ENCODE measurements at regions not wholly inside any gene's neighbourhood (a gene's known extent, or its start where the extent isn't known, plus 50 kb on each side); places are given as distances from the start of the nearest gene placed in this dataset.

DNA sequence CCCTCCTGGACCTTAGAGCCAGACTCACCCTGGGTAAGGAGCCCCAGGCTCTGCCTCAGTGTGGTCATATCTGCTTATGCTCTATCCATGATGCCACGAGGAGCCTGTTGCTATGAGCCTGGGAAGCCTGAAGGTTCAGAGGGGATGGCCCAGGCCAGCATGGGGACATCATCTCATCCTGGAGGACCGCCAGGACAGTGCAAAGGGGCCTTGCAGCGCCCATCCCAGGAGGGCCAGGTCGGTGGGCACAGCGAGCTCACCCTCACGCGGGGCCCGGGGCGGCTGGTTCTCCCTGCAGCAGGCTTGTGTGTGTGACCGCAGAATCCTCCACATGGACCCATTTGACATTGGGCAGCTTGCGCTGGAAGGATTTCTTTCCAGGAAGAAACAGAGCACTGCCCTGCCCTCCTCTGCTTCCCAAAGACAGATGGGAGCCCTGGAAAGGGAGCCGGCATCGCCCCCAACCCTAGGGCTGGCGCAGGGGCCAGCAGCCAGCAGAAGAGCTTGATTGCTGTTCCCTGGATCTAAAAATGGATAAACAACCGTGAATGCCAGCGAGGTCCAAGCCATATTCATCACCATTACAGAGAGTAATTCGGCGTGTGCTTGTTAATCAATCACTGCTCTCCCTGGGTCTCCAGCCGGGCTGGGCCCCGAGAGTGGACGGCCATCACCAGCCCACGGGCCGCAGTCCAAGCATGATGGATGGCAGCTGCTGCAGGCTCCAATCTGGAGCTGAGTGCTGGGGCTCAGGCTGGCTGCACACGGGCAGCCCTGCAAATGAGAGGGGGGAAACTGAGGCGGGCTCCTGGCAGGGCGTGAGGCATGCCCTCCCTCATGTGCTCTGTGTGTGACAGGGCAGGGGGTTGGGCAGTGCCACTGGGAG is 739.7 kb downstream of the BRD1 start:
- WGBS, 4 donors: 36 to 52% (median 43%) methylated on average over 6 to 26 of the region's 26 CpGs
- Histone ChIP-seq H3K9me3 (replicated peaks in 1 of 3) (no peaks in the 10 kb centered on the region), H3K4me3 (no peak overlapping the region), H3K27me3 (peaks cover 7% of the 10 kb centered on the region), H3K36me3 (replicated peaks in 1 of 2) (no peaks in the 10 kb centered on the region), H3K4me1 (replicated peaks in 1 of 2) (no peaks in the 10 kb centered on the region), H3K27ac (no peak overlapping the region)
- intact Hi-C loops (cut with DNase I): no loop called here
- TF ChIP-seq, protein P1, sequence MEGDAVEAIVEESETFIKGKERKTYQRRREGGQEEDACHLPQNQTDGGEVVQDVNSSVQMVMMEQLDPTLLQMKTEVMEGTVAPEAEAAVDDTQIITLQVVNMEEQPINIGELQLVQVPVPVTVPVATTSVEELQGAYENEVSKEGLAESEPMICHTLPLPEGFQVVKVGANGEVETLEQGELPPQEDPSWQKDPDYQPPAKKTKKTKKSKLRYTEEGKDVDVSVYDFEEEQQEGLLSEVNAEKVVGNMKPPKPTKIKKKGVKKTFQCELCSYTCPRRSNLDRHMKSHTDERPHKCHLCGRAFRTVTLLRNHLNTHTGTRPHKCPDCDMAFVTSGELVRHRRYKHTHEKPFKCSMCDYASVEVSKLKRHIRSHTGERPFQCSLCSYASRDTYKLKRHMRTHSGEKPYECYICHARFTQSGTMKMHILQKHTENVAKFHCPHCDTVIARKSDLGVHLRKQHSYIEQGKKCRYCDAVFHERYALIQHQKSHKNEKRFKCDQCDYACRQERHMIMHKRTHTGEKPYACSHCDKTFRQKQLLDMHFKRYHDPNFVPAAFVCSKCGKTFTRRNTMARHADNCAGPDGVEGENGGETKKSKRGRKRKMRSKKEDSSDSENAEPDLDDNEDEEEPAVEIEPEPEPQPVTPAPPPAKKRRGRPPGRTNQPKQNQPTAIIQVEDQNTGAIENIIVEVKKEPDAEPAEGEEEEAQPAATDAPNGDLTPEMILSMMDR (IDR thresholded peaks at IDR 0.05): no peak
- no peak for TF ChIP-seq POLR2A (IDR thresholded peaks at IDR 0.05)
- DNase-seq: no peak

DNA sequence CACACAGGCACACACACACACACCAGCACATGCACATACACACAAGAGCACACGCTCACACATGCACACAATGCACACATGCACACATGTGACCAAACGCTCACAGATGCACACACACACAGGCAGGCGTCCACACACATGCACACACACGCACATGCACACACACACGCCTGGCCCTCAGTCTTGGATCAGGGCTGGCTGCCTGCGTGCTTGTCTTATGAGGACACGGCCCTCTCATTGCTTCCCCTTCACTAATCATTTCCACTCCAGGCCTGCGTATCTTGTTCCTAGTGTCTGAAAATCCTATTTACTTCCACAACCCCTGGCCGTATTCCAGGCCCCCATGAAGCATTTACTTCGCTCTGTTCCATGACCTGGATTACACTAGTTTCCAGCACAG is 740.5 kb downstream of the BRD1 start:
- intact Hi-C loops (cut with DNase I): no loop called here
- DNase-seq: no peak
- TF ChIP-seq, protein P1 (IDR thresholded peaks at IDR 0.05): no peak
- TF ChIP-seq POLR2A (IDR thresholded peaks at IDR 0.05): no peak
- no peaks in the 10 kb centered on the region for H3K4me1 ChIP-seq (replicated peaks in 1 of 2)
- H3K36me3 ChIP-seq (replicated peaks in 1 of 2): no peaks in the 10 kb centered on the region
- no peak overlapping the region for H3K4me3 ChIP-seq
- WGBS, 4 donors: 42 to 58% (median 53%) methylated on average over 7 to 10 of the region's 10 CpGs
- H3K27ac ChIP-seq: no peak overlapping the region
- H3K9me3 ChIP-seq (replicated peaks in 1 of 3): no peaks in the 10 kb centered on the region
- peaks cover 7% of the 10 kb centered on the region for H3K27me3 ChIP-seq

DNA sequence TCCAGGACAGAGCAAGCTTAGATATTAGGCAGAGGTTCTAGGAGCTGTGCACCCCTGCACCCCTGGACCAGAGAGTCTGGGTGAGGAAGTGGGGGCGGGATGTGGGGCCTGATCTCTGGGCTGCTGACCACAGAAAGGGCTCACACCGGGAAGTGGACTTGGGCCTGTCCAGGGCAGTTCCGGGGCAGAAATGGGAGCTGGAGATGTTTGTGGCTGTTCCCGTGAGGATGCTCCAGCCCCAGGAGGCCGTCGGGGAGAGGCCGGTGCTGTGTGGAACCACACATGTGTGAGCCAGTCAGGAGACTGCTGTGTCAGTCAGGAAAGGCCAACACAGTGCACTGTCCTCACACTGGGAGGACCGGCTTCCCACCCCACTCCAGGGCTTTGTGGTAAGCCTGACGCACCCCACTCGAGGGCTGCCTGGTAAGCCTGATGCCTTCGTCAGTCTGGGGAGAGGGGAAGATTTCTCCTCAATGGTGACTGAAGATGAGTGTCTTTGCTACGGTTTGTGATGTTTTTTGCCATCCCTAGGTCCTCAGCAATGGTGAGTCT is 741.0 kb downstream of the BRD1 start:
- peaks cover 7% of the 10 kb centered on the region for H3K27me3 ChIP-seq
- no peak for DNase-seq
- H3K4me3 ChIP-seq: no peak overlapping the region
- TF ChIP-seq POLR2A (IDR thresholded peaks at IDR 0.05): no peak
- TF ChIP-seq, protein P1 (IDR thresholded peaks at IDR 0.05): no peak
- H3K9me3 ChIP-seq (replicated peaks in 1 of 3): no peaks in the 10 kb centered on the region
- H3K4me1 ChIP-seq (replicated peaks in 1 of 2): no peaks in the 10 kb centered on the region
- no peaks in the 10 kb centered on the region for H3K36me3 ChIP-seq (replicated peaks in 1 of 2)
- intact Hi-C loops (cut with DNase I): no loop called here
- H3K27ac ChIP-seq: no peak overlapping the region
- WGBS, 4 donors: 65 to 82% (median 71%) methylated on average over 7 to 12 of the region's 12 CpGs

GRCh38 chr22:49086181-49086580 is 741.5 kb downstream of the BRD1 start:
- no peak for TF ChIP-seq POLR2A (IDR thresholded peaks at IDR 0.05)
- TF ChIP-seq, protein P1 (IDR thresholded peaks at IDR 0.05): no peak
- WGBS, 4 donors: 49 to 66% (median 59%) methylated on average over 13 of the region's 13 CpGs
- Histone ChIP-seq H3K9me3 (replicated peaks in 1 of 3) (no peaks in the 10 kb centered on the region), H3K36me3 (replicated peaks in 1 of 2) (no peaks in the 10 kb centered on the region), H3K4me1 (replicated peaks in 1 of 2) (no peaks in the 10 kb centered on the region), H3K4me3 (no peak overlapping the region), H3K27me3 (peaks cover 7% of the 10 kb centered on the region), H3K27ac (no peak overlapping the region)
- DNase-seq: no peak
- intact Hi-C loops (cut with DNase I): no loop called here

All from adrenal gland (tissue), 9 donors.